ENCODE measurements at regions not wholly inside any gene's neighbourhood (a gene's known extent, or its start where the extent isn't known, plus 50 kb on each side); places are given as distances from the start of the nearest gene placed in this dataset.
"Not testable (repeated sequence)": the region's sequence is repeated elsewhere in the genome, so short reads cannot be mapped to it uniquely, and the experiment has no call there.

DNA sequence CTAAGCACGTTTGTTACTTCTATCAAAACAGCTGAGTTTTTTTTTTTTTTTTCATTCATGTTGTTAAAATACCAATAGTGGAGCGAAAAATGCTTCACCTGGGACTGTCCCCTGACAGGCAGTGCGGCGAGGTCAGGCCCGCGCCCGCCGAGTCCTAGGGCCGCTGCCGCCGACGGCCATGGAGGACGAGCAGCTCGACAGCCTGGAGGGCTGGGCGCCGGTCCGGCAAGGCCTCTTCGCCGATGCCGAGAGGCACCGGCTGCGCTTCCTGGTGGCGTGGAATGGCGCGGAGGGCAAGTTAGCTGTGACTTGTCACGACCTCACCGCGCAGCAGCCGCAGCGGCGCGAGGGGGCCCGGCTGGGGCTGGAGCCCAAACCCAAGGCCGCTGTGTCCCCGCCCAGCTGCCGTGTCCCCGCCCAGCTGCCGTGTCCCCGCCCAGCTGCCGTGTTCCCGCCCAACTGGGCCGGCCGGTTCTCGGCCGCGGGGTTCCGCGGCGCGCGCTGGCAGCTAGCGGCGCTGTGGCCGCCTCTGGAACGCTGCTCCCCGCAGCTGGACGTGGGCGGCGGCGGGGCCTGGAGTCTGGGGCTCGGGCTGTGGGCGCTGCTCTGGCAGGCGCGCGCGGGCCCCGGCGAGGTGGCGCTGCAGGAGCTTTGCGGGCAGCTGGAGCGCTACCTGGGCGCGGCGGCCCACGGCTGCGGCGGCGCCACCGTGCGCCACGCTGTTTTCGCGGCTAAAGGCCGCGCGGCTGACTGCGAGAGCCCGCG, 56.7 kb upstream of the GOLGA8R start:
- peak; percentile 46 for DNase-seq

DNA sequence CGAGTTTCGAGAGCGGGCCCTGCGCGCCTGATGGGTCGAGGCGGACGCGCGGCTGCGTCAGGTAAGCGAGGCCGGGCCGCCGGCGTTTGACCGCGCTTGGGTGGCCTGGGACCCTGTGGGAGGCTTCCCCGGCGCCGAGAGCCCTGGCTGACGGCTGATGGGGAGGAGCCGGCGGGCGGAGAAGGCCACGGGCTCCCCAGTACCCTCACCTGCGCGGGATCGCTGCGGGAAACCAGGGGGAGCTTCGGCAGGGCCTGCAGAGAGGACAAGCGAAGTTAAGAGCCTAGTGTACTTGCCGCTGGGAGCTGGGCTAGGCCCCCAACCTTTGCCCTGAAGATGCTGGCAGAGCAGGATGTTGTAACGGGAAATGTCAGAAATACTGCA, 57.3 kb upstream of the GOLGA8R start:
- DNase-seq: not testable (repeated sequence)

DNA sequence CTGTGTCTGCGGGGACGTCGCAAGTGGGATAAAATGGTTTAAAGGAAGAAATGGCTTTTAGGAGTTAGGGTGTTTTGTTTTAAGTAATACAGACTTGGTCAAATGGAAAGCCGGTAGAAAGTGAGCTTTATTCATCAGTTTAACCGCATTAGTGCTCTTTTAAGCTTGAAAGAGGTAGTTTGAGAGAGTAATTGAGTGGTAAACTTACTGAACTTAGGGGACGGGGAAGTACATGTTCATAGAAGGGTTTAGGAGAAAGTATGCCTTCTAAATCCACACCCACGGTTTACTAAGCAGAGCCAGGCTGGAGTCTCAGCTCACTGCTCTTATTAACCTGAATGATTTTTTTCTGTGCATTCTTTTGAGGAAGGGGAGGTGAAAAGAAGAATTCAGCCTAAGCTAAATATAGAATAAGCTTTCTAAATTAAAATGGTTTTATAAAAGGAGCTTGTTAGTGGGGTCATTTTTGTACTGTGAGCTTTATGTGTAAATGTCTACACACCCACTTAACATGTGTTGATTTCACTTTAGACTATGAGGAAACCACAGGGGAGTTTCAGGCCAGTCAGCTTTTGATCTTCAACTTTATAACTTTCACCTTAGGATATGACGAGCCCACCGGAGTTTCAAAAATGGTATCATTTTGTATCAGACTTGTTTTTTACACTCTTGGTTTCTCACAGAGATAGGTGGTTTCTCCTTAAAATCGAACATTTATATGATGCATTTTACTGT, 57.9 kb upstream of the GOLGA8R start:
- DNase-seq: not testable (repeated sequence)

DNA sequence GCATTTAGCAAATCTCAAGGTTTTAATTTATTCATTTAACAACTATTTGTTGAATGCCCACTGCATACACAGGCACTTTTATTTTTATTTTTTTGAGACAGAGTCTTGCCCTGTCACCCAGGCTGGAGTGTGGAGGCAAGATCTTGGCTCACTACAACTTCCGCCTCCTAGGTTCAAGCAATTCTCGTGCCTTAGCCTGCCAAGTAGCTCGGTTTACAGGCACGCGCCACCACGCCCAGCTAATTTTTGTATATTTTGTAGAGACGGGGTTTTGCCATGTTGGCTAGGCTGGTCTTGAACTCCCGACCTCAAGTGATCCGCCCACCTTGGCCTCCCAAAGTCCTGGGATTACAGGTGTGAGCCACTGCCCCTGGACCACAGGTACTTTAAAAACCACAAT, 67.0 kb upstream of the GOLGA8Q start:
- not testable (repeated sequence) for DNase-seq

DNA sequence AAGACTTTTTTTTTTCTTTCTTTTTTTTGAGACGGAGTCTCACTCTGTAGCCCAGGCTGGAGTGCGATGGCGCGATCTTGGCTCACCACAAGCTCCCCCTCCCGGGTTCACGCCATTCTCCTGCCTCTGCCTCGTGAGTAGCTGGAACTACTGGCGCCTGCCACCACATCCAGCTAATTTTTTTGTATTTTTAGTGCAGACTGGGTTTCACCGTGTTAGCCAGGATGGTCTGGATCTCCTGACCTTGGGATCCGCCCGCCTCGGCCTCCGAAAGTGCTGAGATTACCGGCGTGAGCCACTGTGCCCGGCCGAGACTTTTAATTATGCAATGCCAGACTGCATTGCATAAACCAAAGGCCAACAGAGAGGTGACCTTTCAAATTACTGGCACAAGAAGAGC, 62.6 kb upstream of the GOLGA8Q start:
- DNase-seq: not testable (repeated sequence)

DNA sequence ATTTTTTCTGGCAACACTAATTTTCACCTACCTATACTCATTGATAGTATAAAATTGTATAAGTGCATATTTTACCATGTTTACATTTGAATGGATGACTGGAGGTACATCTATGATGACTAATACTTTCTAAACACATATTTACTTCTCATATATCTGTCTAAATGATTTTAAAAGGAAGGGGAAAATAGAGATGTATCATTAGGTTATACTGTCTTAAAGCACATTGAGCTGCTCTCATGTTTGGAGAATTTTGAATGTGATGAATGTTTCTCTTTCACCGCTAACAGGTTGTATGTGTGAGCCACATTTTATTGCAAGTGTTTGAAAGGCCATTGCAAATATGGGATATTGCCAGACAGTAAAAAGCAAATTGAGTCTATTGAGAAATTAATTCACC, 61.5 kb upstream of the GOLGA8Q start:
- DNase-seq: not testable (repeated sequence)

DNA sequence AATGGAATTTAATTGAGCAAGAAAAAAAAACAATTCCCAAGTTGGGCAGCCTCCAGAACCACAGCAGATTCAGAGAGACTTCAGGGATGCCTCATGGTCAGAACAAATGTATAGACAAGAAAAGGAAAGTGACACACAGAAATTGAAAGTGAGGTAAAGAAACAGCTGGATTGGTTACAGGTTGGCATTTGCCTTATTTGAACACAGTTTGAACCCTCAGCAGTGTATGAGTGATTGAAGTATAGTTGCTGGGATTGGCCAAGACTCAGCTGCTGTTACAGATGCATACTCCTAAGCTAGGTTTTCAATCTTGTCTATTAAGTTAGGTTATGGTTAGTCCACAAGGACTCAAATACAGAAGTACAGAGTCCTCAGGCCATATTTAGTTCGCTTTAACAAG, 57.9 kb upstream of the GOLGA8Q start:
- not testable (repeated sequence) for DNase-seq

DNA sequence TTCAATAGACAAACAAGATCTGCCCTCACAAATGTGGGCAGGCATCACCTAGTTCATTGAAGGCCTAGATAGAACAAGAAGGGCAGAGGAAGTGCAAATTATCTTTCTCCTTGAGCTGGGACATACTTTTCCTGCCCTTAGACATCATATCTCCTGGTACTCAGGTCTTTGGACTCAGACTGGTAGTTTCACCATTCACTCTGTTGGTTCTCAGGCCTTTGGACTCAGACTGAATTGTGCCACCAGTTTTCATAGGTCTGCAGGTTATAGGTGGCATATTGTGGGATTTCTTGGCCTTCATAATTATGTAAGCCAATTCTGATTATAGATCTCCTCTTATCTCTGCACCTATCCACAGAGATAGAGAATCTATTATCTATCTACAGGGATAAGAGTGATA, 54.6 kb upstream of the GOLGA8Q start:
- DNase-seq: not testable (repeated sequence)

DNA sequence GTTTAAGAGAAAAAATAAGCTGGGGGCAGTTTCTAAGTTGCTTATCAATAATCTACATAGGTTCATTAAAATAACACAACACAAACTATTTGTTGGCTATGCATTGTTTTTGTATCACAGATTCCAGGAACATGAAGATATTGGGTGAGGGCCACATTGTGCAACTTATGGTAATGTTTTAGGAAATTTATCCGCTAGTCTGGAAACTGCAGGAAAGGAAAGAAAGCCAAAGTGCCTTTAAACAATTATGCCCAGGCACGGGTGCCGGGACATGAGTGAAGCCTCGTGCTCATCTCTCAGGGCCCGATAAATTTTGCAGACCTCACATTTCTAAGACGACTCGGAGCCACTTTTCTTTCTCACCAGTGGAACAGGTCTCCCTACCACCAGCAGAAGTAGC, 52.6 kb upstream of the GOLGA8Q start:
- DNase-seq: not testable (repeated sequence)

DNA sequence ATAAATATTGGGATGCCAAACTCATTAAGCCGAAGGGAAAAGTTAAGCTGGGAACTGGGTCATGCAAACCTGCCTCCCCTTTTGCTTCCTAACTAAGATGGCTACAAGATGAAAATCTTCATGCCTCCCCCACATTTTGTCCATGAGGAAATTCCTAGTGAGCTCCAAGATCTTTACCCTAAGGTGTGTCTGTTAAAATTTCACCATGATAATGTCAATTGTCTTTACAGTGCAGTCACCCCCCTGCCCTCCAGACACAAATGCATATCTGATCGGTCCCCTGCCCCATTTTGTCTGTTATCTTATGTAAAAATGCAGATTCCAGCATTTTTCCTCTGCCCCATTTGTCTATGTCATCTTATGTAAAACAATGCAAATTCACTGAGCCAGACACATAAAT, 51.3 kb upstream of the GOLGA8Q start:
- not testable (repeated sequence) for DNase-seq

Data from activated CD4-positive, alpha-beta T cell treated with anti-CD3 and anti-CD28 coated beads for 1 hour (primary cell).